ENCODE measurements at regions not wholly inside any gene's neighbourhood (a gene's known extent, or its start where the extent isn't known, plus 50 kb on each side); places are given as distances from the start of the nearest gene placed in this dataset.

DNA sequence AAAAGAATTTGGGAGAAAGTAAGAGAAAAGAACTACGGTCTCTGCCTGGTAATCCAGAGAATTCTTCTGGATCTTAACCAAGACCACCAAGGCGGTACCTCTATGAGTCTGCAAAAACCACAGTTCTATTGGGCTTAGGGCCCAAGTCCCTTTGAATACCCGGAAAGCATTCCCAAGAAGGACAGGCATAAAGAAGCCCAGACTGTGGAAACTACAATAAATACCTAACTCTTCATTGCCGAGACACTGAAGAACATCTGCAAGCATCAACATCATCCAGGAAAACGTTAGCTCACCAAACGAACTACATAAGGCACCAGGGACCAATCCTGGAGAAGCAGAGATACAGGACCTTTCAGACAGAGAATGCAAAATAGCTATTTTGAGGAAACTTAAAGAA lies 162.3 kb upstream of the TMC3 start:
- DNase-seq (ENCODE audit: low read depth in 4 of 4, low spot score in 1 of 4) = no peak

DNA sequence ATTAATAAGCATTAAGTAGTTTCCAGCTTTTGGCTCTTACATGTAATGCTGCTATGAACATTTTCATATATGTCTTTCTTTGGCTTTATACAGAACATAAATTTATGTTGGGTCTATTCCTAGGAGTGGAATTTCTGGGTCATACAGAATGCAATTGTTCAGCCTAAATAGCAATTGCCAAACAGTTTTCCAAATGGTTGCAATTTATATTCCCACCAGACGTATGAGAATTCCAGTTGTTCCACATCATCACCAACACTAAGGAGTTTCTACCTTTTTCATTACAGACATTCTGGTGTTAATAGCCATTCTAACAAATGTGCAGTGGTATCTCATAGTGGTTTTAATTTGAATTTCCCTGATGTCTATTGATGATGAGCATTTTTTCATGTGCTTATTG lies 160.1 kb upstream of the TMC3 start:
- DNase-seq (ENCODE audit: low read depth in 4 of 4, low spot score in 1 of 4) = no peak

DNA sequence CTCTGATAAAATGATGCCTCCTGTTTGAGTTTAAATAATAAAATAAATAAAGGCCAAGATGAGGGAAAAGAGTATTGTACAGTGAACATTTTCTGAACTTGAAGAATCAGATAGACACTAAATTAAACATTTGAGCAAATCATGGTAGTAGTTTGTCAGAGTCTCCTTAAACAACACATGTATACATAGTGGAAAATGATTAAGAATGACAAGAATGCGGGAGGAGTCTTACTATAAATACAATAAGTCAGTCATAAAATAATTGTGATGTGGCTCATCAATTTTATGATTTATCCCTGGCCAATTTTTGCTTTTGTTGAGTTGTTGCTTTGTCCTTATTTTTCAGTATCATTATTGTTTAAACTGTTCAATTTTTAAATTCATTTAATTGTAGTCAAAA lies 158.0 kb upstream of the TMC3 start:
- no peak for DNase-seq (ENCODE audit: low read depth in 4 of 4, low spot score in 1 of 4)

DNA sequence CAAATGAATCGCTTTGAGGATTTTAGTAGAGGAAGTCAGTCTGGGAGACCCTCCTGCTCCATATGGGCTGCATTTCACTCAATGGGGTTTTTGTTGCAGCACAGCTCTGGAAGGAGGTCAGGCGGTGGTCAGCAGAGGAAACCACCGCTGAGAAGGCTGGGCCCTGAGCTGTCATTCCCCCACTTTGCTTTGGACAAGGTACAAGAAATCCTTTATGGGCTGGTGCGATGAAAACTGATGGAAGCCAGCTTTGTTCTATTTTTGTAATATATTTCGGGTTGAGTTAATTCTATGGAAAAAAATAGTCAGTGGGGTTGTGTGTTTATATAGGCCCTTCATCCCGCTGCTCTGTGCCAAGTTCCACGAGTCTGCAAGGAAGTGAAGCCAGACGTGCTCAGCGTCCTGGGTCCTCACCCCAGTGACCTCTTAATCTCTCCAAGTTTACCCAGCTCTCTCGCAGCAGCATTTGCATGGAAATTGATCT lies 157.1 kb upstream of the TMC3 start:
- no peak for DNase-seq (ENCODE audit: low read depth in 4 of 4, low spot score in 1 of 4)

DNA sequence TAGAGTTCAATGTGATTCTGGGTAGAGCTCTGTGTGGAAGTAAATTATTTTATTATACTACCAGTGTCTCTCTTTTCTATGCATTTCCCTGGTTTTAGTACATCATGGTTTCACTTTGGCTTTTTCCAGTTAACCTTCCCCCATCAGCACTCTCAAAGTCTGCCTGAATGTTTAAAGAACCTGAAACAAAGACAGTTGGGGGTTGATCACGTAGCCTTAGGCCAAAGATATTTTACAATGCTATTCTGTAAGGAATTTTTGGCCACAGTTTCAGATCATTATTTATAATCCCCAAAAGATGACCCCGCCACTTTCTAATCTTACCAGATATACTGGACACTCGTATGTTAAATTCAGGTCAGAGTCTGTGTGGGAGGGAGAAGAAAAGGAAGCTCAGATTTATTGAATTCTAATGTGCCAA lies 156.3 kb upstream of the TMC3 start:
- no peak for DNase-seq (ENCODE audit: low read depth in 4 of 4, low spot score in 1 of 4)

DNA sequence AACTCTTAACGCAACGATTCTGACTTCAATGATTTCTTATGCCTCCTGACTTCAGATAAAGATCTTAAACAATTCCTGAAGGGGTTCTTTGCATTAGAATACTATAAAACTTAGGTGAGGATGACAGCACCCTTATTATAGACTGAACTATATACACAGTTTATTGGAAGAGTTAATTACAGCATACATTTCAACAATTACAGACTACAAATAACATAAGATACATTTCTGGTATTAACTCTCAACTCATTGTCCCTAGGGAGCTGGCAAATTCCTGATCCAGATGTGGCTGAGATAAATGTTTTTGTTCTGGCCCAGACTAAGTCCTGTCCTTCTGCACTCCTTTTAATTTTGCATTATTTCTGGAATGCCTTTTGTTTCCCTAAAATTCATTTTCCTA lies 155.5 kb upstream of the TMC3 start:
- DNase-seq (ENCODE audit: low read depth in 4 of 4, low spot score in 1 of 4) = no peak

DNA sequence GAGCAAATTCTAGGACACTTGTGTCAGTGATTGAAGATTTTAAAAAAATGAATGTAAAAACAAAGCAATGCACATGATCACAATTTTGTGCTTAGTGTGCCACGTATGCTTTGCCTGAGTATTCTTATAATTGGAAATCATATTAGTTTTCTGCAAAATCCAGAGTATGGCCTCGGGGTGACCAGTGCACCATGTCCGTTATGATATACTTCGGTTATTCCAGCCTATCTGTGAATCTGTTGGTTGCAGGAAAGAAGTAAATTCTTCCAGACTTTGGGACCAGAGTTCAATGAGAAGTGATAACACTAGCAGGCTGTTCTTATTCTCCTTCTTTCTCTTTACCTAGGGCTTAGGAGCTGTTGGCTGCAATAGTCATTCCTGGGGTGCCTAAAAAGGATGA lies 152.0 kb upstream of the TMC3 start:
- no peak for DNase-seq (ENCODE audit: low read depth in 4 of 4, low spot score in 1 of 4)

DNA sequence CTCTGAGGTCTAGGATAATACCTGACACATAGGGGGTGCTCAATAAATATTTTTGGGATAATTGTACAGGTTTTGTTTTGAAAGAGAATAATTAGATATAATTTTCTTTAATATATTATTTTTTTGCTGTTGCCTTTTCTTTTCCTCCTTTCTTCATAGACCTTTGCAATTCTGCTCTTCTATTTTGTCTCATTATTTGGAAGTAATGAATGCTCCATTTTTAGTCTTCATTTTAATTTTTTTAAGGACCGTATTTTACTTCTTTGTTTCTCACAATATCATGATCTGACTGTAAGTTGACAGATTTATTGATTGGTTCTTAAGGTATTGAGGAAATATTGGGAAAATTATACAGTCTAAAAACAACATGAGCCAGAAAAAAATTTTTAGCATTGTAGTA lies 150.5 kb upstream of the TMC3 start:
- no peak for DNase-seq (ENCODE audit: low read depth in 4 of 4, low spot score in 1 of 4)

DNA sequence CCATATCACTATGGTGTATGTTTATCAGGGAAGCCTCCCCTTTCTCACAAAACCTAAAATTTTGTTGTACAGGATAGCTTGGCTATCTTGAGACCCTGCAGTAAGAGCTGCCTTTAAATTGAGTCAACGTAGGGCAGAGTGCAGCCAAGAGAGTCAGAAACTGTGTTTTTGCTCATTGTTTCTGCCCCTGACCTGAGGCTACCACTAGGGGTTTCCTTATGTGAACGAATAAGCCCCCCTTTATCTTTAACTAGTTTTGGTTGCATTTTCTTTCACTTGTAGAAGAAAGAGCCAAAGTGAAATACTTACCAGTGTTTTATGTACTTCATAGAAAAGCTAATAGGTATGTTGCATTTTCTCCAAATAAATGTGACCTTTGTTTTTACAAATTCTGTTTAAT lies 149.9 kb upstream of the TMC3 start:
- DNase-seq (ENCODE audit: low read depth in 4 of 4, low spot score in 1 of 4) = no peak

DNA sequence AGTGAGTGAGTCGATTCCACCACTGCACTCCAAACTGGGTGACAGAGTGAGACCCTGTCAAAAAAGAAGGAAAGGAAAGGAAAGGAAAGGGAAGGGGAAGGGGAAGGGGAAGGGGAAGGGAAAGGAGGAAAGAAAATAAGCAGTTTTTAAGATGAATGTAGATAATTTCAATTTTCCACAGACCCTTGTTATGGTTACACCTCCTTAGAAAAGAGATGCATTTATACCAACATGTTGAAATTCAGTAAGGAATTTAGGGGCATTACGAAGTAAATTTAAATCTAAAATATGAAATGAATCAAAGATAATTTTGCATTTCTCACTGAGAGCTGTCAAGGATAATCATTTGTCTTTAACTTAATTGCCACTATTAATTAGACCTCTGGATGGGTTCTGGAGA lies 146.5 kb upstream of the TMC3 start:
- no peak for DNase-seq (ENCODE audit: low read depth in 4 of 4, low spot score in 1 of 4)

DNA sequence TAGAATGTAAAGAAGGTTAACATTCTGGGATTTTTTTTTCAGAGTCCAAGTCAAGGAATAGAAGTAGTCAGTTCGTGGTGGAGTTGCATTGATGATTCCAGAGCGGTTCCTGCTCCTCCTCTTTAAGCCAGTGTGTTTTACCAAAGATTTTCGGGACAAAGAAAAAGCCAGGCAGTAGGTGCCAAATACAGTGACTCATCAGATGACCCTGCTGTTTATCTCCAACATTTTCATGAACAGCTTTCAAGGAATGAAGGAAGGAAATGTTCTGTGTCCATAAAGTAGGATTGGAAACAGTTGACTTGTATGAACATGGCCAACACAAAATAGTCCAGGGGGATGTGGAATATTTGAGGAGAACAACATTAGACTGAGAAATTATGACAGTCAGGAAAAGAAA lies 142.4 kb upstream of the TMC3 start:
- DNase-seq (ENCODE audit: low read depth in 4 of 4, low spot score in 1 of 4) = no peak

DNA sequence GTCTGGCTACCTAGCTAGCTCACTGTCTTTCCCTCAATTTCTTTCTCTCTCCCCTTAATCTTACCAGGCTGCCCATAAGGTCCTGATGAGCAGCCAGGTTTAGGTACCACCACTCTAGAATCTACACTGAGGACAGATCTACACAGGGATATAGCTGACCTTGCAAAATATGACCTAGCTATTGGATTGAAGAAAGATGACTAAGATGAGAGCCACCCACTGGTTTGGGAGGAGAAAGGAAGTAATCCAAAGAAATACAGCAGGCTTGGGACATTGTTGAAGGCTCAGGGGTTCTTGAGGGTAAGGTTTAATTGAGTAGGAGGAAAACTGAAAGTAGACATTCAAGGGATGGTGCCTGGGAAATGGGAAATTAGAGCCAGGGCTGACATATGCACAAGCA lies 142.0 kb upstream of the TMC3 start:
- no peak for DNase-seq (ENCODE audit: low read depth in 4 of 4, low spot score in 1 of 4)

DNA sequence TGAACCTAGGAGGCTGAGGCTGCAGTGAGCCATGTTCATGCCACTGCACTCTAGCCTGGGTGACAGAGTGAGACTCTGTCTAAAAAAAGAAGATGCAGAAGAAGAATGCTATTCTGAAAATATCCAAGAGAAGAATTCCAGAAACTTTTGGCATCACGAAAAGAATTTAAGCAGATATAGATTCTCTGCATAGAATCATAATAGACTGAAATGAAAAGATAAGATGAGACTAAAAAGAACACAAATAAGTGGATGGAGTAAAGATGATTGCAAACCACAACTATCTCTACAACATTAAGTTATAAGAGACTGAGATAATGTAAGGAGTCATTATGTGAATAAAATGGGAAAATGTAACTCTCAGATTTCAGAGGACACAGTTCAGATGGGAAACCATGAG lies 140.7 kb upstream of the TMC3 start:
- DNase-seq (ENCODE audit: low read depth in 4 of 4, low spot score in 1 of 4) = no peak

DNA sequence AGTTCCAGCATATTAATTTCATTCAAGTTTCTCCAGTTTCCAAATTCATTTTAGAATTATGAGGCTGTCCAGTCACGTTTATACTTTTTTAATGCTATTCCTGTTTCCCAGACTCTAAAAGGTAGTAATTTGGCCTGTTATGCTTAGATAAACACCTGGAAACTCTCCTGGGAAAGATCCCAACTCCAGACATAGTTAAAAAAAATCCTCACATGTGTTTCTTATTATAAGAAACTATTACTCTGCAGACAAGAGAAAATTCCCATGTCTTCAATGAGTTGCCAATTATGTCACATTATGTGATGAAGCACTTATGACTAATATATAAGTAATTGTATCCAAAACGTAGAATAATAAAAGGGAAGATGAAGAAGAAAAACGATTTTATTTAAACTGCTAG lies 137.1 kb upstream of the TMC3 start:
- no peak for DNase-seq (ENCODE audit: low read depth in 4 of 4, low spot score in 1 of 4)

DNA sequence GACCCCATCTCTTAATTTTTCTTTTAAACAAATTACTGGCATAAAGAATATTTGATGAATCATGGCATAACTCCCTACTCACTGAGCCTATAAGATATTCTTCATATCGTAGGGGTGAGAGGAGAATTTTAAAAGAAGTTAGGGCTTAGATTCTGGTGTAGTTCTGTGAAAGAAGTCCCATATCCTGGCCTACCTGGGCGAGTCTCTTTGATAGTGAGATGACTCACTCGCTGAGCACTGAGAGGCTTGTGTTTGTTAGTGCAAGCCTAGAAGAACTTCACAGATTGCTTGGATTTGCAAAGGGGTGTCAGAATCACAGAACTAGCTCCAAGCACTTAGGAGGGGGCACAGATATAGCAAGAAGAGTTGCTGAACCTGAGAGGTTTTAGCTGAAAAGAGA lies 133.8 kb upstream of the TMC3 start:
- no peak for DNase-seq (ENCODE audit: low read depth in 4 of 4, low spot score in 1 of 4)

DNA sequence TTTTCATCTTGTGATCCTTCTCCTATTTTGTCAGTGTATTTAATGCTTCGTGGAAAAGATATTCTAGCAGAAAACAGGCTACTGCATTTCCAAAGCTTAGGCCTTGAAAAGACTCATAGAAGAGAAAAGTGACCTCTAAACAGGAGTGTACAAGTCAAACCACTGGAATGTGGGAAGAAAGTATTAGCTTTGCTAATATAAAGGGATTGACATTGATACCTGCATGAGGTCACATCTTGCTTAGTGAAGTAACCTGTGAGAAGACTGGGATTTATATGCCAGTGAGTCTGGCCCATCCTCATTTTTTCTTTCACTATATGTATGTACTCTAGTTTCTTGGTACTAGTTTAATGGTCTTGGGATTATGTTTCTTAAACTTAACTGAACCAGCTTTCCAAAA lies 132.9 kb upstream of the TMC3 start:
- no peak for DNase-seq (ENCODE audit: low read depth in 4 of 4, low spot score in 1 of 4)

DNA sequence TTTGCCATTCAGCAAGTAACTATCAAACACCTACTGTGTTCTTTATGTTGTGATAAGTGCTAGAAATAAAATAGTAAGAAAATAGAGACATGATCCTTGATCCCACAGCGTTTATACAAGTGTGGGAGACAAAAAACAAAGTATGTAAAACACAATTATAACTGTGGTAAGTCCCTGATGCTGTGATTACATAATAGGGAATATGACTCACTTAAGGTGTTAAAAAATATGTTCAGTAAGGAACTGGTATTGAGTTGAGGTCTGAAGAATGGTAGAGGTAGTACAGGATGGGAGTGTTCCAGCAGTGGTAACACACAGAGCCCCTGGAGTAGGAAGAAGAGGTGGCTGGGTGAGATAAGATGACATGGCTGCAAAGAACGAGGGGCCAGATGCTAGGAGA lies 132.1 kb upstream of the TMC3 start:
- no peak for DNase-seq (ENCODE audit: low read depth in 4 of 4, low spot score in 1 of 4)

DNA sequence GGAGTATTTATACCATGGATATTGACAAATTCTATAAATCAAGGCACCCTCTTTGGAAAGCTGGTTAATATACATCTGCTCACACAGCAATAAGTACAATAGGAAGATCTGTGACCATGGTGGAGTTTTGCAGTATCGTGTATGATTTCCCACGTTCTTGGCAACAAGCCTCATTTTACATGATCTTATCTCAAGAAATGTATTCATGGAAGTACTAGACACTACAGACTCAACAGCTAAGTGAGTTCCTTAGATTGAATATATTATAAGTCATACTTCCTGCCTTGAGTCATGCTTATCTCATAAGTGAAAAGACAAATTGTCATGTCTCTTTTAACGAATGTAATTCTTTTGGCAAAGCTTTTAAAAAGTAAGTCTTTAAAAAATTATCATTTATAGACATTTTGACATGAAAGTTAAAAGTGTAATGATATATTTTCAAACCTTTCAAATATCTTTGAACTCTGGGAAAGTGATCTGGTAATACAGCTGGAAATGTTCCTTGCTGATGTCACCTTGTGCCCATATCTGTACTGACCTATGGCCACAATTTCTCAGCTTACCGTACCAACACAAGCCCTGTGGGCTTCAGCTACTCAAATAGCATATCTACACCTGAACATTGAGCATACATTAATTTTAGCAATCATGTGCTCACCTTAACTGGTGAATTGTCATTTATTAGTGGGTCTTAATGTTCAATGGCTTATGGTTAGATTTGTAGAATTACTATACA lies 130.3 kb upstream of the TMC3 start:
- DNase-seq (ENCODE audit: low read depth in 4 of 4, low spot score in 1 of 4) = no peak

DNA sequence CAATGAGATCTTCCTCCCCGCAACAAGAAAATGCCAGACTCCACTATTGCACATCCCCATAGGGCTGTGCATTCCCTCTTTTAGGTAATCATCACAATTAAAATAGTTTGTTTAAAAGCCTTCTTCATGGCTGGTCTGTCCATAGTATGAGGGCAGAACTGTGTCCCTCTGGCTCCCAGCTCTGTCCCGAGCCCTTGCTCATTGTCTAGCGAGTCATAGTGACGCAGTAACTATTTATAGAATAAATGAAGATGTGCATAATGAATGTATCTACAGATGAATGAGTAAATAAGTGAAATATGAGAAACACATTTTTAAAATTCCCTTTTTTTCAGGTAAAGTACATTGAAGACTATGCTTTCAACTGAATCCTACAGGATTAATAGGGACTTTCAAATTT lies 128.4 kb upstream of the TMC3 start:
- DNase-seq (ENCODE audit: low read depth in 4 of 4, low spot score in 1 of 4) = no peak

DNA sequence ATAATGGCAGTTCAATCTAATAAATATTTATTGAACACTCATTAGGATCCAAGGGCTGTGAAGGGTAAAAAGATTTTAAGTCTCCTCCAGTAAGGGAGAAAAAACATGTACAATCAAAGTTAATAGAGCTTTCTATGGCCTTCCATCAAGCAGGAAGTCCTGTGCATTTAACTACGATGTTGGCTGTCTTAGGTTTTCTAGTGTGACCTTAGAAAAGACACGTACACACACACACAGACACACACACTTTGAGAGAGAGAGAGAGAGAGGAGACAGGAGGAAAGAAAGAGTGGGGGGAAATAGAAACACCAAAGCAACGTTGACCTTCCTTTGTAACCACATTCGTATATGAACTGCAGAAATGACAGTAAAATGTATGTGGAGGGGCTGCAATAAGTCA lies 126.1 kb upstream of the TMC3 start:
- DNase-seq (ENCODE audit: low read depth in 4 of 4, low spot score in 1 of 4) = no peak

DNA sequence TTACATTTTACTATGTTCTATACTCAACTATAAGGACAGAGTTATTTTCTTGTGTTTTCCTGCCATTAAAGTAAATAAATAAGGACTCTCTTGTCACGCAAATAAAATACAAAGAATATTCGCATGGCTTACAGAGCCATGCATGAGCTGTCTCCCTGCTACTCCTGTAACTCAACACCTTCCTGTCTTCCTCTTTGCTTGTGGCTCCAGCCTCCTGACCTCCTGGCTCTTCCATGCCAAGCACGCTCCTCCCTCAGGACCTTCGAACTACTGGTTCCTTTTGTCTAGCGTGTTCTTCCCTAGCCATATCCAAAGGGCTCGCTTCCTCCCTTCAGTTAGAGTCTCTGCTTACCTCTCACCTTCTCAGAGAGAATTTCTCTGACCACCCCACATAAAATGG lies 124.3 kb upstream of the TMC3 start:
- DNase-seq (ENCODE audit: low read depth in 4 of 4, low spot score in 1 of 4) = no peak

DNA sequence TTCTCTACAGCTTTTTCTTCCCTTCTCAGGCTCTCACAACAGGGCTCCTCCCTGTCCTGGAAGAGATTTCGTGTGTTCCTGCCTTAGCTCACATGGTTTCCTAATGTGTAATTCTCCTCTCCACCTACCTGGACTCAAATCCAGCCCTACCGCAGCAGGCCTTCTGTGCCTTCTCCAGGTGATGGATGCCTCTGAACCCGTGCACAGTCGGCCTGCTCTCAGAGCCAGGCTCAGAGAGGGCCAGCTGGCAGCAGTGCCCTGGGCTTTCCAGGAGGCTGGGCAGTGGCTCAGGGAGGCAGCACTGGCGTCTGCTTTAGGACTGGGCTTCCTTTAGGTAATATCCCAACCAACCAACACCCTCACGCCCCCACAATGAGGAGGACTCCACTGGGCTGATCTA lies 123.2 kb upstream of the TMC3 start:
- DNase-seq (ENCODE audit: low read depth in 4 of 4, low spot score in 1 of 4) = no peak

DNA sequence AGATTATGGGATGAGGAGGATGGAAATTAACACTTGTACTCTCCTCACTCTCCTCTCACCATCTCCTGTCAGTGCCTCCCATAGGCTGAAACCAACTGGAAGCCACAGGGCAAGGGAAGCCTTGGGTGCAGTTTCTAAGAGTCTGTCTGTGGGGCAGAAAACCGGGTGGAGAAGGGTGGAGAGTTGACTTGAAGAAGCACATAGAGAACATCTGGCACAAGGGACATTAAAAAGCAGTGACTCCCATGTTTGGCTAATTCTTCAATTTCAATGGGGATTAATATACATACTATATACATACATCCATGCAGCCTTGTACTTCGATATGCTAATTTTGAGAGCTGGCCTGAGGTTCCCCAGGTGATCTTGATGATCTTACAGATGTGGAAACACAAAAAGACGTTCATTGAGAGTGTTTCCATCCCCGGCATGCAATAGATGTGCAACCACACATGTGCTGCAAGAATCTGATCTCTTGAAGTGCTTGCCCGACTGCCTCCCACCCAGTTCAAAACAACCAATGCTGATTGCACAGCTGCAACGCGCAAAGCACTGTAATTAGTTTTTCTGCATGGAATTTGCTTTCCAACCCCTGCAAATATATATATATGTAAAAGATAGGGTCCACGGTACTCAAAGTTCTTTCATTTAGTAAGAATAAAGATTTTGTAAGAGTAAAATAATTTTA lies 121.9 kb upstream of the TMC3 start:
- DNase-seq (ENCODE audit: low read depth in 4 of 4, low spot score in 1 of 4) = no peak
